MM.1S (cell line): ENCODE measurements at regions not wholly inside any gene's neighbourhood (a gene's known extent, or its start where the extent isn't known, plus 50 kb on each side); places are given as distances from the start of the nearest gene placed in this dataset.

Experiments used
- DNase-seq: peaks from one replicate; pipeline ENCODE4 v3.0.0-alpha.2; 2015
- H2AFZ ChIP-seq: fragments of 300-600 bp; sonication (generic); 2 replicates; pipeline ENCODE4 v1.6.0; 2016; ENCODE audit warnings: antibody characterized with exemption, low read length
- H3F3A ChIP-seq: fragments of 300-600 bp; sonication (generic); 2 replicates; pipeline ENCODE4 v1.6.1; 2016; ENCODE audit warnings: mild to moderate bottlenecking, antibody characterized with exemption, low read length, moderate library complexity, mixed read lengths; ENCODE audit not compliant: insufficient read depth
- H3K27ac ChIP-seq: fragments of 300-600 bp; sonication (generic); 2 replicates; pipeline ENCODE4 v1.5.1; 2016; ENCODE audit warnings: mild to moderate bottlenecking, low read length
- H3K27me3 ChIP-seq: fragments of 300-600 bp; sonication (generic); replicated peaks from 2 replicates; pipeline ENCODE4 v1.6.0; 2016; ENCODE audit warnings: low read length; ENCODE audit not compliant: insufficient read depth
- H3K36me3 ChIP-seq: fragments of 300-600 bp; sonication (generic); replicated peaks from 2 replicates; pipeline ENCODE4 v1.6.1; 2016; ENCODE audit warnings: mild to moderate bottlenecking, low read length, mixed read lengths; ENCODE audit not compliant: insufficient read depth
- H3K4me1 ChIP-seq: fragments of 300-600 bp; sonication (generic); 2 replicates; pipeline ENCODE4 v1.6.1; 2016; ENCODE audit warnings: low read length, mixed read lengths
- H3K4me2 ChIP-seq: fragments of 300-600 bp; sonication (generic); 2 replicates; pipeline ENCODE4 v1.6.0; 2016; ENCODE audit warnings: low read depth, low read length
- H3K4me3 ChIP-seq: fragments of 300-600 bp; sonication (generic); 2 replicates; pipeline ENCODE4 v1.5.1; 2016; ENCODE audit warnings: low read length, mixed read lengths
- H3K79me2 ChIP-seq: fragments of 300-600 bp; sonication (generic); 2 replicates; pipeline ENCODE4 v1.6.1; 2016; ENCODE audit warnings: mixed run types, low read length, mixed read lengths
- H3K9ac ChIP-seq: fragments of 300-600 bp; sonication (generic); 2 replicates; pipeline ENCODE4 v1.6.1; 2016; ENCODE audit warnings: low read length, mixed read lengths
- H3K9me2 ChIP-seq: fragments of 300-600 bp; sonication (generic); replicated peaks from 2 replicates; pipeline ENCODE4 v1.6.1; 2016; ENCODE audit warnings: mild to moderate bottlenecking, low read length, mixed read lengths; ENCODE audit not compliant: insufficient read depth
- H3K9me3 ChIP-seq: fragments of 300-600 bp; sonication (generic); replicated peaks from 2 replicates; pipeline ENCODE4 v1.6.1; 2016; ENCODE audit warnings: mild to moderate bottlenecking, low read length, mixed read lengths; ENCODE audit not compliant: insufficient read depth
- H4K20me1 ChIP-seq: fragments of 300-600 bp; sonication (generic); 2 replicates; pipeline ENCODE4 v1.6.1; 2016; ENCODE audit warnings: mild to moderate bottlenecking, low read length, moderate library complexity, mixed read lengths; ENCODE audit not compliant: insufficient read depth
- EZH2 ChIP-seq: fragments of 300-600 bp; sonication (generic); optimal IDR thresholded peaks from 2 replicates; pipeline ENCODE3; 2017; ENCODE audit warnings: low read depth, mild to moderate bottlenecking, antibody characterized with exemption, low read length, mixed read lengths
- EZH2phosphoT487 ChIP-seq: fragments of 300-600 bp; sonication (generic); IDR thresholded peaks from 2 replicates; pipeline ENCODE4 v1.6.1; 2018; ENCODE audit warnings: antibody characterized with exemption, low read length
- TF ChIP-seq, protein P1 (sequence below): fragments of 300-600 bp; sonication (generic); IDR thresholded peaks from 2 replicates; pipeline ENCODE4 v1.5.1; 2016; ENCODE audit warnings: antibody characterized with exemption, low read length, mixed read lengths

DNA sequence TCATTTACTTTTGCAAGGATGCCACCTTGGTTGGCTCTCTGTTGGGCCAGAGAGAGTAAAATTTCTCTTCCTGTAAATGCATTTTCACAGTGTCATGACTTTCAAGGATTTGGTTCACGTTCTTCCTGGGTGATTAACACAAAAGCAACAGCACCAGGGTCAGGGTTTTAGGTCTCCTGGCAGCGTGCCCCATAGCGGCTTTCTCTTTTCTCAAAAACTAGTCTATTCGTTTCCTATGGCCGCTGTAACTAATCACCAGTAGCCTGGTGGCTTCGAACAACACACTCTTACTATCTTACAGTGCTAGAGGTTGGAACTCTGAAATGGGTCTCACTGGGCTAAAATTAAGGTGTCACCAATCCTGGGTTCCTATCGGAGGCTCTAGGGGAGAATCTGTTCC, 56.3 kb upstream of the ACMSD start:
- Histone ChIP-seq H3K27me3 (no peaks in the 10 kb centered on the region), H3K9me3 (no peaks in the 10 kb centered on the region), H3F3A (no peaks in the 10 kb centered on the region), H3K36me3 (no peaks in the 10 kb centered on the region), H3K4me1 (no peaks in the 10 kb centered on the region), H3K4me2 (no peak overlapping the region), H3K9ac (no peak overlapping the region), H3K27ac (no peak overlapping the region), H3K4me3 (no peak overlapping the region), H2AFZ (no peak overlapping the region), H4K20me1 (no peaks in the 10 kb centered on the region), H3K79me2 (no peaks in the 10 kb centered on the region), H3K9me2 (no peaks in the 10 kb centered on the region)
- TF ChIP-seq EZH2 (no peak), EZH2phosphoT487 (no peak)
- TF ChIP-seq, protein P1, sequence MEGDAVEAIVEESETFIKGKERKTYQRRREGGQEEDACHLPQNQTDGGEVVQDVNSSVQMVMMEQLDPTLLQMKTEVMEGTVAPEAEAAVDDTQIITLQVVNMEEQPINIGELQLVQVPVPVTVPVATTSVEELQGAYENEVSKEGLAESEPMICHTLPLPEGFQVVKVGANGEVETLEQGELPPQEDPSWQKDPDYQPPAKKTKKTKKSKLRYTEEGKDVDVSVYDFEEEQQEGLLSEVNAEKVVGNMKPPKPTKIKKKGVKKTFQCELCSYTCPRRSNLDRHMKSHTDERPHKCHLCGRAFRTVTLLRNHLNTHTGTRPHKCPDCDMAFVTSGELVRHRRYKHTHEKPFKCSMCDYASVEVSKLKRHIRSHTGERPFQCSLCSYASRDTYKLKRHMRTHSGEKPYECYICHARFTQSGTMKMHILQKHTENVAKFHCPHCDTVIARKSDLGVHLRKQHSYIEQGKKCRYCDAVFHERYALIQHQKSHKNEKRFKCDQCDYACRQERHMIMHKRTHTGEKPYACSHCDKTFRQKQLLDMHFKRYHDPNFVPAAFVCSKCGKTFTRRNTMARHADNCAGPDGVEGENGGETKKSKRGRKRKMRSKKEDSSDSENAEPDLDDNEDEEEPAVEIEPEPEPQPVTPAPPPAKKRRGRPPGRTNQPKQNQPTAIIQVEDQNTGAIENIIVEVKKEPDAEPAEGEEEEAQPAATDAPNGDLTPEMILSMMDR: no peak
- no peak for DNase-seq

DNA sequence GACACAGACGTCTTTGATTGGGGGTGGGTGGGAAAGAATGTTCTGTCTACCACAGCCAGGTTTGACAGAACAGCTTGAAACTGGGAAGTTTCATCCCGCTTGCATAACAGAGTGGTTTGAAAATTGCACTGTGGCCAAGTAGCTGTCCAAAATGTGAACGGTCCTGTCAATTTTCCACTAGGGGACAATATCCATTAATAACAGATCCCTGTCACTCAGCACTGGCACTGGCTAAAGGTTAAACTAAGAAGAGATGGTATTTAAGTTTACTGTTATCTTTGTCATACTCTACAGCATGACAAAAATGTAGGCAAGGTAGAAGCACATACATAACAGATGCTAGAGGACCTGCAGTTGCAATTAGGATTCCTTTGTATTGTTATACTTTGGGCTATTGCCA, 55.6 kb upstream of the ACMSD start:
- no peak overlapping the region for H3K4me3 ChIP-seq
- H3K9ac ChIP-seq: no peak overlapping the region
- H3K4me1 ChIP-seq: no peaks in the 10 kb centered on the region
- H3K27me3 ChIP-seq: no peaks in the 10 kb centered on the region
- no peaks in the 10 kb centered on the region for H3F3A ChIP-seq
- no peak overlapping the region for H3K27ac ChIP-seq
- no peaks in the 10 kb centered on the region for H3K9me2 ChIP-seq
- TF ChIP-seq, protein P1: peak; percentile 65
- TF ChIP-seq EZH2phosphoT487: no peak
- peak; percentile 45 for DNase-seq
- no peak overlapping the region for H3K4me2 ChIP-seq
- no peaks in the 10 kb centered on the region for H3K79me2 ChIP-seq
- H2AFZ ChIP-seq: no peak overlapping the region
- H4K20me1 ChIP-seq: no peaks in the 10 kb centered on the region
- H3K36me3 ChIP-seq: no peaks in the 10 kb centered on the region
- no peaks in the 10 kb centered on the region for H3K9me3 ChIP-seq

DNA sequence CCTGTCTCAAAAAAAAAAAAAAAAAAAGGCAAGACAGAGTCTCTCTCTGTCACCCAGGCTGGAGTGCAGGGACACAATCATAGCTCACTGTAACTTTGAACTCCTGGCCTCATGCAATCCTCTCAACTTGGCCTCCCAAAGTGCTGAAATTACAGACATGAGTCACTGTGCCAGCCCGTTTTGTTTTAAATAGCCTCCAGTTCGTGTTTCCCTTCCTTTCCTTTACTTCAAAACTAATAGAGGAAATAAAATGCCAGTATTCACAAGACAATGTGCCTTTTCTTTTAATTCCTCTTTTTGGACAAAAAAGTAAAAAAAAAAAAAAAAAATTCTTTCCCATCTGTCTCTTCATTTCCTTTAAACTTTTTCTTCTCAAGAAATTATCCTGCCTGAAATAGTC, 54.5 kb upstream of the ACMSD start:
- no peaks in the 10 kb centered on the region for H3K4me1 ChIP-seq
- no peak overlapping the region for H3K27ac ChIP-seq
- H3K4me3 ChIP-seq: no peak overlapping the region
- H3K36me3 ChIP-seq: no peaks in the 10 kb centered on the region
- no peak overlapping the region for H3K4me2 ChIP-seq
- DNase-seq: no peak
- H2AFZ ChIP-seq: no peak overlapping the region
- H3K9me2 ChIP-seq: no peaks in the 10 kb centered on the region
- no peaks in the 10 kb centered on the region for H3K79me2 ChIP-seq
- no peaks in the 10 kb centered on the region for H3F3A ChIP-seq
- no peaks in the 10 kb centered on the region for H4K20me1 ChIP-seq
- TF ChIP-seq, protein P1: no peak
- TF ChIP-seq EZH2: no peak
- no peak for TF ChIP-seq EZH2phosphoT487
- no peak overlapping the region for H3K9ac ChIP-seq
- no peaks in the 10 kb centered on the region for H3K9me3 ChIP-seq
- H3K27me3 ChIP-seq: no peaks in the 10 kb centered on the region
